Stomach (tissue), 8 donors: ENCODE measurements at regions not wholly inside any gene's neighbourhood (a gene's known extent, or its start where the extent isn't known, plus 50 kb on each side); places are given as distances from the start of the nearest gene placed in this dataset.
A peak's percentile ranks its signal among the peaks of the same experiment; 100 is the strongest.

Experiments
- DNase-seq, 2 donors: peaks; one replicate each; pipeline versions ENCODE4 v3.0.0 to v3.0.0-alpha.2; 2013 to 2019
- H3K27ac ChIP-seq, 5 donors: fragments of 200-600 bp in 4 of 5; sonication (generic) in 4 of 5; one replicate each; pipeline ENCODE4 v1.5.1; 2013 to 2019; ENCODE audit warnings: mild to moderate bottlenecking in 1 of 5, moderate library complexity in 1 of 5
- H3K27me3 ChIP-seq, 3 donors: fragments of 200-600 bp; sonication (generic); one replicate each; pipeline ENCODE4 v1.5.1; 2017 to 2019; ENCODE audit warnings: mixed run types in 1 of 3
- H3K36me3 ChIP-seq, 4 donors: fragments of 200-600 bp; sonication (generic); 1 replicate in 3 of 4; 2 replicates in 1 of 4; pipeline ENCODE4 v1.5.1; 2016 to 2019
- H3K4me1 ChIP-seq, 4 donors: fragments of 200-600 bp; sonication (generic); one replicate each; pipeline ENCODE4 v1.5.1; 2016 to 2019
- H3K4me3 ChIP-seq, 4 donors: fragments of 200-600 bp; sonication (generic) in 3 of 4; one replicate each; pipeline ENCODE4 v1.5.1; 2016 to 2019; ENCODE audit warnings: mild to moderate bottlenecking in 1 of 4
- H3K9me3 ChIP-seq, 4 donors: fragments of 200-600 bp; sonication (generic); one replicate each; pipeline ENCODE4 v1.5.1; 2016 to 2019
- CTCF ChIP-seq, 7 experiments: fragments of 450-650 bp in 4 of 7; fragments of 200-600 bp in 3 of 7; sonication (generic) in 3 of 7; IDR thresholded peaks; one replicate each; pipeline ENCODE4 v1.5.1; 2016 to 2019; ENCODE audit warnings: antibody characterized with exemption in 7 of 7, control low read depth in 2 of 7, mild to moderate bottlenecking in 1 of 7
- EP300 ChIP-seq: sonication (generic); formaldehyde crosslinking; IDR thresholded peaks from one replicate; pipeline ENCODE4 v1.6.1; 2017; ENCODE audit warnings: antibody characterized with exemption
- POLR2A ChIP-seq, 4 donors: fragments of 450-650 bp; IDR thresholded peaks; one replicate each; pipeline ENCODE4 v1.6.1; 2016; ENCODE audit warnings: antibody characterized with exemption in 4 of 4, control low read depth in 2 of 4, mild to moderate bottlenecking in 1 of 4, moderate library complexity in 1 of 4
- POLR2AphosphoS5 ChIP-seq, 3 donors: sonication (generic); formaldehyde crosslinking; IDR thresholded peaks; one replicate each; pipeline ENCODE4 v1.6.1; 2016; ENCODE audit warnings: antibody characterized with exemption in 3 of 3
- WGBS, 5 donors: extraction: QIAGEN DNeasy Blood & Tissue Kit in 3 of 5; methylation state at CpG; one replicate each; pipeline versions ENCODE4 v1.1.5 to v1.1.7; 2013 to 2018; 5-methylcytosine and 5-hydroxymethylcytosine counted together
- intact Hi-C: fragments of 100-400 bp; cut with DNase I; formaldehyde crosslinking; loops from one replicate; pipeline ENCODE4 v1.15.1; 2023; ENCODE audit warnings: low total_unique reads
- donor health status: healthy with polysubstance abuse.
- donor health status: Bipolar disorder and iron deficiency.
- donor health status: healthy.

- WGBS, 5 donors: 16 to 28% (median 24%) methylated on average over 5 of the region's 5 CpGs
- Histone ChIP-seq H3K36me3 (no peaks in the 10 kb centered on the region), H3K4me3 (no peak overlapping the region), H3K4me1 (no peaks in the 10 kb centered on the region), H3K9me3 (no peaks in the 10 kb centered on the region), H3K27ac (no peak overlapping the region), H3K27me3 (peaks cover 0 to 28% (median 0%) of the 10 kb centered on the region in 3 donors)
- no peak for DNase-seq
- TF ChIP-seq POLR2A (IDR thresholded peaks at IDR 0.05): no peak
- TF ChIP-seq EP300: no peak
- TF ChIP-seq CTCF (IDR thresholded peaks at IDR 0.05): no peak
- no peak for TF ChIP-seq POLR2AphosphoS5 (IDR thresholded peaks at IDR 0.05)
- intact Hi-C loops: no loop called here
Observed at GRCh38 chr16:16857603-16858283, 478.8 kb downstream of the NPIPA7 start.

- no peak overlapping the region for H3K27ac ChIP-seq
- H3K9me3 ChIP-seq: no peaks in the 10 kb centered on the region
- intact Hi-C loops: loop anchor here (5.0 kb wide), 1 partner anchor 716 kb away; no protein-coding TSS in a partner anchor
- H3K4me1 ChIP-seq: no peaks in the 10 kb centered on the region
- TF ChIP-seq POLR2A (IDR thresholded peaks at IDR 0.05) (no peak), CTCF (IDR thresholded peaks at IDR 0.05) (peak in 5 of 7 experiments; percentile 6 to 72 (median 57))
- 17 to 23% (median 19%) methylated on average over 7 of the region's 7 CpGs for WGBS, 5 donors
- no peaks in the 10 kb centered on the region for H3K36me3 ChIP-seq
- peaks cover 0 to 33% (median 0%) of the 10 kb centered on the region in 3 donors for H3K27me3 ChIP-seq
- H3K4me3 ChIP-seq: no peak overlapping the region
- peak; percentile 45 to 80 for DNase-seq
Observed at GRCh38 chr16:16861546-16861945, 482.6 kb downstream of the NPIPA7 start.

- DNase-seq: no peak
- H3K4me1 ChIP-seq: no peaks in the 10 kb centered on the region
- no peak overlapping the region for H3K27ac ChIP-seq
- no peaks in the 10 kb centered on the region for H3K9me3 ChIP-seq
- WGBS, 5 donors: 65 to 80% (median 77%) methylated on average over 6 of the region's 6 CpGs
- no peak overlapping the region for H3K4me3 ChIP-seq
- peaks cover 0 to 29% (median 0%) of the 10 kb centered on the region in 3 donors for H3K27me3 ChIP-seq
- TF ChIP-seq CTCF (IDR thresholded peaks at IDR 0.05) (no peak), POLR2AphosphoS5 (IDR thresholded peaks at IDR 0.05) (no peak), POLR2A (IDR thresholded peaks at IDR 0.05) (no peak), EP300 (no peak)
- intact Hi-C loops: loop anchor here (5.0 kb wide), 1 partner anchor 714 kb away; no protein-coding TSS in a partner anchor
- H3K36me3 ChIP-seq: no peaks in the 10 kb centered on the region
Observed at GRCh38 chr16:16863672-16864071, 484.7 kb downstream of the NPIPA7 start.

GRCh38 chr16:16864536-16864935 lies 485.6 kb downstream of the NPIPA7 start:
- intact Hi-C loops: loop anchor here (5.0 kb wide), 1 partner anchor 713 kb away; no protein-coding TSS in a partner anchor

More at GRCh38 chr16:16864536-16864935, 485.6 kb downstream of the NPIPA7 start:
- Histone ChIP-seq H3K27me3 (peaks cover 0 to 20% (median 0%) of the 10 kb centered on the region in 3 donors), H3K4me1 (no peaks in the 10 kb centered on the region), H3K36me3 (no peaks in the 10 kb centered on the region), H3K27ac (no peak overlapping the region), H3K4me3 (no peak overlapping the region), H3K9me3 (no peaks in the 10 kb centered on the region)
- no peak for TF ChIP-seq EP300
- TF ChIP-seq POLR2A (IDR thresholded peaks at IDR 0.05): no peak
- no peak for TF ChIP-seq CTCF (IDR thresholded peaks at IDR 0.05)
- no peak for TF ChIP-seq POLR2AphosphoS5 (IDR thresholded peaks at IDR 0.05)
- whole genome bisulfite sequencing, 5 donors: 76 to 80% (median 78%) methylated on average over 4 of the region's 4 CpGs
- DNase-seq: no peak
